ENCODE measurements at regions not wholly inside any gene's neighbourhood (a gene's known extent, or its start where the extent isn't known, plus 50 kb on each side); places are given as distances from the start of the nearest gene placed in this dataset.

GRCh38 chr2:238505892-238506280, 79.2 kb downstream of the ASB1 start:
- TF ChIP-seq ZNF324 (tag by site-specific recombination; IDR thresholded peaks at IDR 0.05) (no peak), AEBP2 (tag by site-specific recombination; IDR thresholded peaks at IDR 0.05; ENCODE audit: borderline replicate concordance) (no peak), ZXDB (tag by site-specific recombination; IDR thresholded peaks at IDR 0.05) (no peak), ZNF488 (tag by site-specific recombination; IDR thresholded peaks at IDR 0.05) (no peak), GLIS2 (tag by site-specific recombination; IDR thresholded peaks at IDR 0.05) (no peak), ZNF658 (tag by site-specific recombination; IDR thresholded peaks at IDR 0.05) (no peak), GLI2 (tag by site-specific recombination; IDR thresholded peaks at IDR 0.05; ENCODE audit: borderline replicate concordance, low read depth) (no peak), ZNF600 (tag by site-specific recombination; IDR thresholded peaks at IDR 0.05) (no peak), KLF8 (tag by site-specific recombination; IDR thresholded peaks at IDR 0.05) (no peak), IKZF3 (tag by site-specific recombination; IDR thresholded peaks at IDR 0.05) (no peak), ZNF175 (tag by site-specific recombination; IDR thresholded peaks at IDR 0.05) (no peak), ZNF266 (tag by site-specific recombination; IDR thresholded peaks at IDR 0.05; ENCODE audit: low read depth) (no peak), ZNF558 (tag by site-specific recombination; IDR thresholded peaks at IDR 0.05) (no peak), KLF10 (tag by site-specific recombination; IDR thresholded peaks at IDR 0.05) (no peak), ZNF555 (tag by site-specific recombination; conservative IDR thresholded peaks at IDR 0.05) (no peak), ZNF529 (tag by site-specific recombination; IDR thresholded peaks at IDR 0.05; ENCODE audit: insufficient replicate concordance) (no peak), HOXD13 (CRISPR knock-in tag; IDR thresholded peaks at IDR 0.05; ENCODE audit: borderline replicate concordance) (no peak)
- TF ChIP-seq, protein P1, sequence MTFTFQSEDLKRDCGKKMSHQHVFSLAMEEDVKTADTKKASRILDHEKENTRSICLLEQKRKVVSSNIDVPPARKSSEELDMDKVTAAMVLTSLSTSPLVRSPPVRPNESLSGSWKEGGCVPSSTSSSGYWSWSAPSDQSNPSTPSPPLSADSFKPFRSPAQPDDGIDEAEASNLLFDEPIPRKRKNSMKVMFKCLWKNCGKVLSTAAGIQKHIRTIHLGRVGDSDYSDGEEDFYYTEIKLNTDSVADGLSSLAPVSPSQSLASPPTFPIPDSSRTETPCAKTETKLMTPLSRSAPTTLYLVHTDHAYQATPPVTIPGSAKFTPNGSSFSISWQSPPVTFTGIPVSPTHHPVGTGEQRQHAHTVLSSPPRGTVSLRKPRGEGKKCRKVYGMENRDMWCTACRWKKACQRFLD (tag by site-specific recombination; IDR thresholded peaks at IDR 0.05) = no peak
- TF ChIP-seq, protein P2, sequence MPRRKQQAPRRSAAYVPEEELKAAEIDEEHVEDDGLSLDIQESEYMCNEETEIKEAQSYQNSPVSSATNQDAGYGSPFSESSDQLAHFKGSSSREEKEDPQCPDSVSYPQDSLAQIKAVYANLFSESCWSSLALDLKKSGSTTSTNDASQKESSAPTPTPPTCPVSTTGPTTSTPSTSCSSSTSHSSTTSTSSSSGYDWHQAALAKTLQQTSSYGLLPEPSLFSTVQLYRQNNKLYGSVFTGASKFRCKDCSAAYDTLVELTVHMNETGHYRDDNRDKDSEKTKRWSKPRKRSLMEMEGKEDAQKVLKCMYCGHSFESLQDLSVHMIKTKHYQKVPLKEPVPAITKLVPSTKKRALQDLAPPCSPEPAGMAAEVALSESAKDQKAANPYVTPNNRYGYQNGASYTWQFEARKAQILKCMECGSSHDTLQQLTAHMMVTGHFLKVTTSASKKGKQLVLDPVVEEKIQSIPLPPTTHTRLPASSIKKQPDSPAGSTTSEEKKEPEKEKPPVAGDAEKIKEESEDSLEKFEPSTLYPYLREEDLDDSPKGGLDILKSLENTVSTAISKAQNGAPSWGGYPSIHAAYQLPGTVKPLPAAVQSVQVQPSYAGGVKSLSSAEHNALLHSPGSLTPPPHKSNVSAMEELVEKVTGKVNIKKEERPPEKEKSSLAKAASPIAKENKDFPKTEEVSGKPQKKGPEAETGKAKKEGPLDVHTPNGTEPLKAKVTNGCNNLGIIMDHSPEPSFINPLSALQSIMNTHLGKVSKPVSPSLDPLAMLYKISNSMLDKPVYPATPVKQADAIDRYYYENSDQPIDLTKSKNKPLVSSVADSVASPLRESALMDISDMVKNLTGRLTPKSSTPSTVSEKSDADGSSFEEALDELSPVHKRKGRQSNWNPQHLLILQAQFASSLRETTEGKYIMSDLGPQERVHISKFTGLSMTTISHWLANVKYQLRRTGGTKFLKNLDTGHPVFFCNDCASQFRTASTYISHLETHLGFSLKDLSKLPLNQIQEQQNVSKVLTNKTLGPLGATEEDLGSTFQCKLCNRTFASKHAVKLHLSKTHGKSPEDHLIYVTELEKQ (tag by site-specific recombination; IDR thresholded peaks at IDR 0.05; ENCODE audit: borderline replicate concordance) = no peak
- CTCF ChIA-PET = no interaction called here
- POLR2A ChIA-PET = no interaction called here
- H3K9me3 ChIP-seq (ENCODE audit: control insufficient read depth, insufficient read depth, low read depth, low read length) = no peaks in the 10 kb centered on the region
- no peak overlapping the region for H3K27ac ChIP-seq (ENCODE audit: extremely low read depth, low read depth, low read length)
- no peak overlapping the region for H3K4me3 ChIP-seq (ENCODE audit: low read depth, low read length)
- H3K36me3 ChIP-seq (ENCODE audit: control insufficient read depth in 2 of 2, insufficient read depth in 1 of 2, low read length in 2 of 2) = no peaks in the 10 kb centered on the region
- H3K4me1 ChIP-seq (ENCODE audit: control insufficient read depth, insufficient read depth, low read length) = no peaks in the 10 kb centered on the region

DNA sequence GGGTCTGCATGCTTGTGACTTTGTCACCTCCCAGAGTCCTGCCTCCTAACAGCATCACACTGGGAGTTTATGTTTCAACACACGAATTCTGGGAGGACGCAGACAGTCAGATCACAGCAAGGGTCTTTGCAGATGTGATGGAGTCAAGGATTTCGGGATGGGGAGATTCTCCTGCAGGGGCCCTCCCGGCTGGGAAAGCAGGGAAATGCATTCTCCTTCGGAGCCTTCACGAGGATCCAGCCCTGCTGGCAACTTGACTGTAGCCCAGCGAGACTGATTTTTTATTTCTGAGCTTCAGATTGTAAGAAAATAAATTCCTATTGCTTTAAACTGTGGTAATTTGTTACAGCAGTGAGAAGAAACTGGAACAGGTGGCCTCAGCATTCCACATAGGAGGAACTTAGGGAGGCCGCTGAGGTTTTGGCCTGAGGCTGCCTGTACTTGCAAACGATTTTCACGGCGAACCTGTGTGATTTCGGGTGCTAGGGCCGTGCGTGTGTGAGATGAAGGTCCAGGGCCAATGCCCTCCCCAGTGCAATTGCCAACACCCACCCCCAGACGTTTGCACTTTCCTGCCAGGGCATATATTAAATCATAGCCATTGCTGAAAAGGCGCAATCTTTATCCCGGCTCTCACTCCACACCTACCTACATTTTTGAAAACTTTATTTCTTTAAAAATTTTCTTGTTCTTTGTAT, 79.8 kb downstream of the ASB1 start:
- ChIA-PET CTCF (no interaction called here), POLR2A (no interaction called here)
- TF ChIP-seq BCL11A (tag by site-specific recombination; IDR thresholded peaks at IDR 0.05; ENCODE audit: low read depth) (no peak), ZNF501 (tag by site-specific recombination; IDR thresholded peaks at IDR 0.05) (no peak), ZNF645 (tag by site-specific recombination; IDR thresholded peaks at IDR 0.05) (no peak), ZNF473 (tag by site-specific recombination; IDR thresholded peaks at IDR 0.05) (no peak)
- TF ChIP-seq, protein P3, sequence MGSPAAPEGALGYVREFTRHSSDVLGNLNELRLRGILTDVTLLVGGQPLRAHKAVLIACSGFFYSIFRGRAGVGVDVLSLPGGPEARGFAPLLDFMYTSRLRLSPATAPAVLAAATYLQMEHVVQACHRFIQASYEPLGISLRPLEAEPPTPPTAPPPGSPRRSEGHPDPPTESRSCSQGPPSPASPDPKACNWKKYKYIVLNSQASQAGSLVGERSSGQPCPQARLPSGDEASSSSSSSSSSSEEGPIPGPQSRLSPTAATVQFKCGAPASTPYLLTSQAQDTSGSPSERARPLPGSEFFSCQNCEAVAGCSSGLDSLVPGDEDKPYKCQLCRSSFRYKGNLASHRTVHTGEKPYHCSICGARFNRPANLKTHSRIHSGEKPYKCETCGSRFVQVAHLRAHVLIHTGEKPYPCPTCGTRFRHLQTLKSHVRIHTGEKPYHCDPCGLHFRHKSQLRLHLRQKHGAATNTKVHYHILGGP (tag by site-specific recombination; IDR thresholded peaks at IDR 0.05) = no peak
- TF ChIP-seq, protein P4, sequence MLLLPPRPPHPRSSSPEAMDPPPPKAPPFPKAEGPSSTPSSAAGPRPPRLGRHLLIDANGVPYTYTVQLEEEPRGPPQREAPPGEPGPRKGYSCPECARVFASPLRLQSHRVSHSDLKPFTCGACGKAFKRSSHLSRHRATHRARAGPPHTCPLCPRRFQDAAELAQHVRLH (tag by site-specific recombination; IDR thresholded peaks at IDR 0.05) = no peak
- no peaks in the 10 kb centered on the region for H3K36me3 ChIP-seq (ENCODE audit: control insufficient read depth in 2 of 2, insufficient read depth in 1 of 2, low read length in 2 of 2)
- H3K9me3 ChIP-seq (ENCODE audit: control insufficient read depth, insufficient read depth, low read depth, low read length) = no peaks in the 10 kb centered on the region
- no peaks in the 10 kb centered on the region for H3K4me1 ChIP-seq (ENCODE audit: control insufficient read depth, insufficient read depth, low read length)
- H3K4me3 ChIP-seq (ENCODE audit: low read depth, low read length) = no peak overlapping the region
- H3K27ac ChIP-seq (ENCODE audit: extremely low read depth, low read depth, low read length) = no peak overlapping the region
